Muscle layer of duodenum (tissue), 2 donors: ENCODE measurements at regions not wholly inside any gene's neighbourhood (a gene's known extent, or its start where the extent isn't known, plus 50 kb on each side); places are given as distances from the start of the nearest gene placed in this dataset.

Experiments used
- H3K27ac ChIP-seq: one replicate; pipeline ENCODE4 v1.7.0; 2013; ENCODE audit warnings: mild to moderate bottlenecking, low read length
- H3K27me3 ChIP-seq: one replicate; pipeline ENCODE4 v1.7.0; 2013; ENCODE audit warnings: low read depth, mild to moderate bottlenecking, control low read depth, low read length
- H3K36me3 ChIP-seq, 2 donors: one replicate each; pipeline ENCODE4 v1.7.0; 2013; ENCODE audit warnings: low read length in 2 of 2, control low read depth in 1 of 2, mild to moderate bottlenecking in 1 of 2; ENCODE audit not compliant: insufficient read depth in 2 of 2, control insufficient read depth in 1 of 2
- H3K4me1 ChIP-seq, 2 donors: one replicate each; pipeline ENCODE4 v1.7.0; 2013; ENCODE audit warnings: low read length in 2 of 2, mild to moderate bottlenecking in 2 of 2, control low read depth in 1 of 2, moderate library complexity in 1 of 2; ENCODE audit not compliant: insufficient read depth in 2 of 2, control insufficient read depth in 1 of 2
- H3K4me3 ChIP-seq, 2 donors: one replicate each; pipeline ENCODE4 v1.7.0; 2013; ENCODE audit warnings: low read length in 2 of 2, low read depth in 1 of 2, mild to moderate bottlenecking in 1 of 2
- H3K9me3 ChIP-seq, 2 donors: one replicate each; pipeline ENCODE4 v1.7.0; 2013; ENCODE audit warnings: low read length in 2 of 2, control low read depth in 1 of 2, mild to moderate bottlenecking in 1 of 2; ENCODE audit not compliant: control insufficient read depth in 1 of 2
- donor health status: healthy.

DNA sequence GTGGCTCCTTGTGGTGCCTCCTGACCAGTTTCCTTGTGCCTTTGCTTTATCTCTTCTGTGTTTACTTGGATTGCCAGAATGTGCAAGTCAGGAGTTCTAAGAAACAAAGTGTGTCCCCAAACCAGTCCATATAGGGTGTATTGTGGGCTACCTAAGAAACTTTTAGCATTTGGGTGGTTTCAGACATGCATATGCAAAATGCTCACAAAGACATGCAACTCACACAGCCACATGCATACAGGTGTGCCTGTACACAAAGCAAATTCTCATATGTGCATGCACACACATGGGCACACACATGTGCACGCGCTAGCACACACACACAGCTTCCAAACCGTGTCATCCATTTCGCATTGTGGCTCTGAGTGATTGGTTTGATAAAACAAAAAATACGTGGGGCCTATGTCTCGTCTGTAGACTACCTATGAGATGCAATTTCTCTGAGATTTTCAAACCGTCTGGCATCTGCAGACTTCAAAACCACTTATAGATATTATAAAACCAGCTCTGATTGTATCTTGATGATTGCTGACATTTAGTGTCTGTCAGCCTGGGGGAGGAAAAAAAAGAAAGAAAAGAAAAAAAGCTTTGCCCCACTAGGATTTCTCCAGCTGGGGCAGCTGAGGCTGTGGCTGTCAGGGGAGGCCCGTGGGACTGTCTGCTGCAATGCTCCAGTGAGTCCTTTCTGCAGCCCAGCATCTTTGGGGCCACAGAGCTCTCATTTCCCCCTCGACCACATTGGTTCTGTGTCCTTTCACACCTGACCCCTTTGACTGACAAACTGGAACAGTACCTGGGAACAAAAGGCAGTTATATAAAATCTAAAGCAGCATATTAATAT lies 556.1 kb downstream of the CMPK2 start:
- Histone ChIP-seq H3K4me3 (no peak overlapping the region), H3K27me3 (no peaks in the 10 kb centered on the region), H3K4me1 (no peaks in the 10 kb centered on the region), H3K27ac (no peak overlapping the region), H3K36me3 (no peaks in the 10 kb centered on the region), H3K9me3 (no peaks in the 10 kb centered on the region)

DNA sequence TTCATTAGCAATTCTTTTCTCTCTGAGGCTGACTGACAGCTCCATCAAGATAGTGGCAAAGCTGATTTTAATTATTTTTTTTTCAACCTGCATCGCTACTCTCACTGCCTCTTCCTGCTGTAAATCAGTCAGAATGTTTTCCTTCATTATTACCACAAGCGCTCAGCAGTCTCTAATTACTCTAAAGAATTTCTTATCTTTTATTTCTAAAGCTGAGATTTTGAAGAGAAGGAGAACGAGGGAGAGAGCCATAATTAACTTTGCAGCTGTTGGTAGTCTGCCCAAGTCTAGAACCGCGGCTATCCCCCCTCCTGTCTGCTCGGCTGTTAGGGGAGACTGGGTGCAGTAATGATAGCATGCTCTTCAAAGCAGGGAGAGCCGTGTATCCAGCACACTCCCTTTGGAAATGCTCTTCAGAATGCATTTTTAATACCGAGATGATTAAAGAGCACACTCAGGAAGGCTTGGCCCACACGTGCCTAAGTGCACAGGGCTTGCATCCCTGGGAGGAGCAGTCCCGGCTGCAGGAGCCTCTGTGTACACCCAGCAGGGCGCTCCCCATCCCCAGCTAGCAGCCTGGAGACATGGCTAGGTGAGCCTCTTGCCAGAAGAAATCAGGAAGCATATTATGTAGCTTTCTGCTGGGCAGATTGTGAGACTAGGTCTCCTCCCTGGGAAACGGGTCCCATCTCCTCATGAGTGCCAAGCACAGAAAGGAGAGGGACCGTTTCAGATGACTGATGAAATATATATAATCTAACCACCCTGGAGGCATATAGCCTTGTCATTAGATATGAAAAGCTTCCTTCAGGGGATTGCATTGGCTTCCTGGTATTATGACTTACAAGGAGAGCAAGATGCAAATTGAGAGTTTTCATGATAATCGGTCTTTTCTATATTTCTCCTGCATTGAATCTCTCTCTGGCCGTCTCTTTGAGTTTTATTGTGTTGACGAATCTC lies 555.2 kb downstream of the CMPK2 start:
- no peak overlapping the region for H3K4me3 ChIP-seq
- H3K27ac ChIP-seq = no peak overlapping the region
- no peaks in the 10 kb centered on the region for H3K9me3 ChIP-seq
- H3K27me3 ChIP-seq = no peaks in the 10 kb centered on the region
- no peaks in the 10 kb centered on the region for H3K36me3 ChIP-seq
- no peaks in the 10 kb centered on the region for H3K4me1 ChIP-seq

DNA sequence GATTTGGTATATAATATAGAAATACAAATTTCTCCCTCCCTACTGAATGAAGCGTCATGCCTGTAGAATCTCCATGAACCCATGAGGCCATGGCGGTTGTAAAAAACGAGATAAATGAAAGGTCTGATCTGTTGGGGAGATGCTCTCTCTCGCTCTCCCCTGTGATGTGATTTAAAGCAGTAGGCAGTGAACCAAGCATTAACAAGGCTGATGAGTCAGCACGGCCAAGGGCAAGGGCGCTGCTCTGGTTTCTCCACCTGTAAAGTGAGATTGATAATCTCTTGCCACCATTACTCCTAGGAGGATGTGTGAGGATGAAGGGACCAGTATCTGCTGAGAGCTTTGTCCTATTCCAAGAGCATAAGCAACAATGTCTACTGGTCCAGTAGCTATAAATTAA lies 553.3 kb downstream of the CMPK2 start:
- Histone ChIP-seq H3K27me3 (no peaks in the 10 kb centered on the region), H3K4me1 (no peaks in the 10 kb centered on the region), H3K27ac (no peak overlapping the region), H3K4me3 (no peak overlapping the region), H3K9me3 (no peaks in the 10 kb centered on the region), H3K36me3 (no peaks in the 10 kb centered on the region)

DNA sequence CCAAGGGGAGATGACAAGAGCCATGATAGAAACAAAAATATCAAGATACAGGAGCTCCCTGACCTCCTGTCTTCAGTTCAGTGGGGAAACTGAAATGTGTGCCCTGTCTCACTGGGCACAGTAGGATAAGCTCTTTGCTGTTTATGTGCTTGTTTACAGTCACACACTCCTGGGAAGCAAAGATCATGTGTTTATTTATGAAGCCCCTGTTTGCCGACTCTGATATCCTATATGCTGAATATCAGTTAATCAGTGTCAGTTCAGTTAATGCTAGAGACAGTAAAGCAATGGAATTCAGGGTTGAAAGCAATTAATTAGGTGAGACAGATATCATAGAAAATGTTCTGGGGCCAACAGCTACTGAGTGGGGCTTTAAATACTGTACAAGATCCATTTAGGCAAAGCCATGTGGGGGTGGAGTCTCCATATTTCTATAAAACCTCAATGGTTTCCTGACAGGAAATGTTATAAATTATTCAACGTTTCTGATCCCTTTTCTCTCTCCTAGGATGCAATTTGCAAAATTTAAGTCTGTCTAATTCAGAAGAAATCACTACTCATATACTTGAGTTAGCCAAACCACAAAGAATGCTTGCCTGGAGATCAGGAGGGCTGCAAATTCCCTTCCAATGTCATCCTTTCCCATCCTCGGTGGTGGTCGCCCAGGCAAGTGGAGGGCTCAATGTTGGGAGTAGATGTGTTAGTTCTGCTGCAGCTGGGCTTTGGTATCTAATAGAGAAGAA lies 551.3 kb downstream of the CMPK2 start:
- no peak overlapping the region for H3K27ac ChIP-seq
- no peak overlapping the region for H3K4me3 ChIP-seq
- no peaks in the 10 kb centered on the region for H3K36me3 ChIP-seq
- H3K9me3 ChIP-seq = no peaks in the 10 kb centered on the region
- no peaks in the 10 kb centered on the region for H3K4me1 ChIP-seq
- no peaks in the 10 kb centered on the region for H3K27me3 ChIP-seq

DNA sequence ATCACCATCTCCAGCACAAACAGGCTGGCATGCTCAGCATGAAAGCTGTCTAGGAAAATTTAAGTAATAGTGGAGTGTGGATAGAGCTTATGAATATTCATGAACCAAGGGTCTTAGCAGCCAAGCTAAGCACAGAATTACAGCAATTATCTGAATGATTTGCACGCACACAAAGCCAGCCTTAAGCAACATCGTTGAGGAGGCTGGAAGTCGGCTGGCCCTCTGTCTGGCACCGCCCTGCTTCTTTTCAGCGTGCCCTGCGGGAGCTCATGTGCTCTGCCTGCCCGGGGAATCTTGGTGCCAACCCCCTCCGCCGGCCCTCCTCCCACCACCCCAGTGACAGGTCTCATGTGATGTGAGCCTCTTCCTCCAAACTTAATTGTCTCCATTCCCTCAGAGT lies 540.1 kb downstream of the CMPK2 start:
- Histone ChIP-seq H3K27ac (no peak overlapping the region), H3K36me3 (no peaks in the 10 kb centered on the region), H3K4me3 (no peak overlapping the region), H3K9me3 (peaks cover 0 to 5% of the 10 kb centered on the region in 2 donors), H3K4me1 (no peaks in the 10 kb centered on the region), H3K27me3 (no peaks in the 10 kb centered on the region)

DNA sequence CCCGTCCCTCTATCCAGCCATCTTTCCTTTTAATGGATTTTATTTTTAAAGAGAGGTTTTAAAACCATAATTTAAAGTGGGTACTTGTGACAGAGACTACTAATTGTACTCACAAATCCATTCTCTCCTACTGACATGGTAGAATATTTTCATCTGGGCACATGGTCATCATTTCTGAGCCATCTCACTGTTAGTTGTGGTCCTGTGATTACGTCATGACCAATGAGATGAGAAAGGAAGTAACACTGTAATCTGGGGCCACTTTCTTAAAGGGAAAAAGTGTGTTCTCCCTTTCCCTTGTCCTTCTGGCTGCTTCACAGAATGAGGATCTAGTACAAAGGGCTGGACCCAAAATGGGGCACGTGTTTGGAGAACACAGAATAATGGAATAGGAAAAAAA lies 538.7 kb downstream of the CMPK2 start:
- no peak overlapping the region for H3K4me3 ChIP-seq
- no peaks in the 10 kb centered on the region for H3K27me3 ChIP-seq
- H3K27ac ChIP-seq = no peak overlapping the region
- H3K9me3 ChIP-seq = peaks cover 0 to 5% of the 10 kb centered on the region in 2 donors
- H3K4me1 ChIP-seq = no peaks in the 10 kb centered on the region
- H3K36me3 ChIP-seq = no peaks in the 10 kb centered on the region

DNA sequence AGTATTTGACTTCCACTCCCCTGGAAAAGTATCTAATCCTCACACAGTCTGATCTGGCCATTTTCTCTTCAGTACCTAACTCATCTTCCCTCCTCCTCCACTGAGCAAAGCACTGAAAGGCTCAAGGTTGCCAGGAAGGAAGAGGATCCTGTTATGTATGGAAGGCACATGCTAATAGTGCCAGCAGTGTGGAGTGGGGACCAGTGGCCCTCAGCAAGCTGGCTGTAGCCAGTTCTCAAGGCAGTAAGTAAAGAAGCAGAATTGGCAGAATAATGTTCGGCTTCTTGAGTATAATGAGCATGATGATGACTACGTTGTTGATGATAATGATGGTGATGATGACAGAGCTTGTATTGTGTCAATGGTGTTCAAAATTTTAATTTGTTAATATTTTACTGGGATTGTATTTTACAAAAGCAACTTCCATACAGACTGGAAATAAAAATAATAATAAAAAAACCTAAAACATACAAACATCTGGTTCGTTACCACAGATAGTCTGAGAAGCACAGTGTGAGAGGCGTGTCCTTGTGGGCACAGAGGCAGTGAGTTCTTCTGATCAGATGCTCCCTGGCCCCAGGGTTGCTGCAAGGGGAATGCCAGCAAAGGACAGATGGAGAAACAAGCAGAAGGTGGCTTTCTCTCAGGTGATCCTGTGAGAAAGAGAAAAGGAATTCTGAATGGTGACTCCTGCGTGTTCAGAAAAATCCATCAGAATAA lies 528.8 kb downstream of the CMPK2 start:
- H3K27me3 ChIP-seq = no peaks in the 10 kb centered on the region

DNA sequence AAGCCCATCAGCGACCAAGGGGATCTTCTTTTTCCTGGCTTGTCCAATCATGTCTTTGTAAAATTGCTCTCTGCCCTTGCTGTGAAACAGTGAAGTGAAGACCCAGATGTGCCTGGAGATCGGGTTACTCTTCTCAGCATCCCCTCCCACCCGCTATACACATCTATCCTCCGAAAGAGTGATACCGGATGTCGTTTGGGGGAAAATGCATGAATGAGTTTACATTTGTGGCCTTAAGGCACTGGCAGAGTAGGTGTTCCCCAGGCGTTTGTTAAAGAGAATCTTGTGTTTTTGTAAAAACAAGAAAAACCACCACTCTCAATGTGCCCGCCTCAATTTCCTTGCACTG lies 528.3 kb downstream of the CMPK2 start:
- Histone ChIP-seq H3K27me3 (no peaks in the 10 kb centered on the region), H3K27ac (no peak overlapping the region), H3K4me1 (no peaks in the 10 kb centered on the region), H3K36me3 (no peaks in the 10 kb centered on the region), H3K4me3 (no peak overlapping the region), H3K9me3 (no peaks in the 10 kb centered on the region)

More for the DNA sequence above, 528.8 kb downstream of the CMPK2 start:
- Histone ChIP-seq H3K4me3 (no peak overlapping the region), H3K4me1 (no peaks in the 10 kb centered on the region), H3K27ac (no peak overlapping the region), H3K36me3 (no peaks in the 10 kb centered on the region), H3K9me3 (no peaks in the 10 kb centered on the region)

DNA sequence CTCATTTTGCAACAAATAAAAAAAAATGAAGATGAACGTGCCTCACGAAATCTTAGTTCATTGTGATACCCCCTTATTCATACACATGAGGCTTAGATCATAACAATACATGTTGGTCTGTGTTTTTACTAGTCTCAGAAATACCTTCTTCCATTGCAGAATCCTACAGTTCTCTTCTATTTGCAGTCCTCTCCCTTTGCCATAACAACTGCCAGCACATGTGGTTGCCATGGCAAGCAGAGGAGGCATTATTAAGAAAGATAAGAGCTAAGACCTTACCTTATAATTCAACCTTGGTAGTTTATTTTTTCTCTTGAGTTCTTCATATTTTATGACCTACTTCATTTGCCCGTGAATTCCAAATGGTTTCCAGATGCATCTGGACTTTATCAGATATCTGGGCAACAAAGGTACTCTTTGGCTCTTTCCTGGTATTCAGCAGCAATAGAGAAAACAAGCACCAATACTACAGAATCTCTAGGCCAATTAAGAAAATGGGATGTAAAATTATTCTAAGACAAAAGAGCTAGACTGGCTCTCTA lies 524.0 kb downstream of the CMPK2 start:
- Histone ChIP-seq H3K27ac (no peak overlapping the region), H3K4me1 (no peaks in the 10 kb centered on the region), H3K36me3 (no peaks in the 10 kb centered on the region), H3K4me3 (no peak overlapping the region), H3K27me3 (no peaks in the 10 kb centered on the region), H3K9me3 (no peaks in the 10 kb centered on the region)

DNA sequence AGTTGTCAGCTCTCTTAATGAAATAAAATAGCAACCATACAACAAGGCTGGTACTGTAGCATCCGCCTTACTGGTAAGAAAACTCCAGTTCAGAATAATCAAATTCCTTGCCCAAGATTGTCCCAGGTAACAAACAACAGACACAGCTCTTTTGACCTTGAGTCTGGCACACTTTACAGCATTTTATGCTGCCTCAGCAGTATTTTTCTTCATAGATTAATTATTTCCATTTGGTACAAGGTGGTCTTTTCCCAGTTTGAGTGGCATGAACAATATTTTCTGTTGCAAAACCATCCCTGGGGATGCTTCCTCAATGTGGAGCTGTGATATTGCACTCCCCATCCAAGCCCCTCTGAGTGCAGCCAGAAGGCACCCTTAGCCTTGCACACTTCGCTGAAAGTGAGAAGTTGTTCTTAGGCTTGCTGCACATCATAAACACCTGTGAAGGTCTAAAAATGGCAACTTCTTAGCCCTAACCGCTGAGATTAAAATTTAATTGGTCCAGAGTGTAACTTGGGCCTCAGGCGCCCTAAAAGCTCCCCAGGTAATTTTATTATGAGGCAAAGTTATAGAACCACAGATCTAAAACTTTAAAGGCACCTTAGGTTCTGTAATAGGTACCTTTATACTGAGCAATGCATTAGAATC lies 523.3 kb downstream of the CMPK2 start:
- H3K27ac ChIP-seq = no peak overlapping the region

More for the DNA sequence above, 523.3 kb downstream of the CMPK2 start:
- H3K4me3 ChIP-seq = no peak overlapping the region
- H3K9me3 ChIP-seq = no peaks in the 10 kb centered on the region
- H3K27me3 ChIP-seq = no peaks in the 10 kb centered on the region
- no peaks in the 10 kb centered on the region for H3K36me3 ChIP-seq
- no peaks in the 10 kb centered on the region for H3K4me1 ChIP-seq
